Kidney (tissue), 13 donors: ENCODE measurements at regions not wholly inside any gene's neighbourhood (a gene's known extent, or its start where the extent isn't known, plus 50 kb on each side); places are given as distances from the start of the nearest gene placed in this dataset.

ENCODE experiments used
- DNase-seq, 5 donors: peaks; one replicate each; pipeline ENCODE4 v3.0.0-alpha.2; 2013 to 2020
- FAIRE-seq: peaks from 2 replicates; lab custom pipeline; 2012; peaks lifted over from hg19 to GRCh38; lab: Jason Lieb, UNC
- H3K27ac ChIP-seq, 2 donors: one replicate each; pipeline ENCODE4 v1.7.0; 2013; ENCODE audit warnings: low read depth in 2 of 2, low read length in 2 of 2, inconsistent platforms in 1 of 2
- H3K27me3 ChIP-seq: one replicate; pipeline ENCODE4 v1.7.1; 2013; ENCODE audit warnings: low read length, inconsistent platforms; ENCODE audit not compliant: control insufficient read depth, insufficient read depth
- H3K36me3 ChIP-seq, 3 donors: one replicate each; pipeline versions ENCODE4 v1.7.0 to v1.7.1; 2013; ENCODE audit warnings: low read length in 3 of 3, control low read depth in 1 of 3, inconsistent platforms in 1 of 3; ENCODE audit not compliant: insufficient read depth in 3 of 3, control insufficient read depth in 2 of 3
- H3K4me1 ChIP-seq, 3 donors: one replicate each; pipeline versions ENCODE4 v1.7.0 to v1.7.1; 2013; ENCODE audit warnings: low read length in 3 of 3, inconsistent platforms in 1 of 3, low read depth in 1 of 3; ENCODE audit not compliant: control insufficient read depth in 2 of 3, insufficient read depth in 2 of 3
- H3K4me3 ChIP-seq, 3 donors: one replicate each; pipeline versions ENCODE4 v1.7.0 to v1.8.1; 2013; ENCODE audit warnings: low read length in 3 of 3, control low read depth in 1 of 3, inconsistent platforms in 1 of 3
- H3K9ac ChIP-seq, 3 donors: one replicate each; pipeline versions ENCODE4 v1.7.0 to v1.7.1; 2013; ENCODE audit warnings: low read length in 3 of 3, control low read depth in 1 of 3, inconsistent platforms in 1 of 3
- H3K9me3 ChIP-seq, 3 donors: one replicate each; pipeline versions ENCODE4 v1.7.0 to v1.7.1; 2013; ENCODE audit warnings: low read length in 3 of 3, control low read depth in 1 of 3, inconsistent platforms in 1 of 3; ENCODE audit not compliant: control insufficient read depth in 2 of 3, insufficient read depth in 1 of 3
- intact Hi-C: fragments of 100-400 bp; cut with DNase I; formaldehyde crosslinking; loops from one replicate; pipeline ENCODE4 v1.11.1; 2022
- TF ChIP-seq, protein P1 (sequence below): IDR thresholded peaks from 3 replicates; pipeline ENCODE4 v1.5.1; 2012; ENCODE audit warnings: mild to moderate bottlenecking, moderate library complexity, borderline replicate concordance; ENCODE audit not compliant: insufficient read depth; ENCODE audit errors: extremely low read depth
- donor health status: control.
- donor health status: control.
- donor health status: control.
- donor health status: control.
- donor health status: control.
- donor health status: DM: yes; HTN: yes; CAD: no.
- donor health status: Normal renal cell carcinoma (clear cell type).

DNA sequence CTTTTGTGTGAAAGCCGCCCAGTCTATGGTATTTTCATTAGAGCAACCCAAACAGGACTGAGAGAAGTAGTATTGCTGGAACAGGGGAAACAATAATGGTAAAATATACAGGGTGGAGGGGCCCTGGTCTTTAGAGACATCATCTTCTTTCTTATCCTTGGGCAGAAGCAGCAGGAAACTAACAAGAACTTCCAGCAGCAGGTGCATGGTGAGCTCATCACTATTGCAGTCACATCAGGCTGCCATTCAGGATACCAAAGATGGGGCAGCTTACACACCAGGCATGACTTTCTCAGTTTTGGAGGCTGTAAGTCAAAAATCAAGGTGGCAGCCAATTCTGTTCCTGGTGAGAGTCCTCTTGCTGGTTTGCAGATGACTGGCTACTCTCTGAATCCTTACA is 478.3 kb upstream of the RUNX1 start:
- TF ChIP-seq, protein P1, sequence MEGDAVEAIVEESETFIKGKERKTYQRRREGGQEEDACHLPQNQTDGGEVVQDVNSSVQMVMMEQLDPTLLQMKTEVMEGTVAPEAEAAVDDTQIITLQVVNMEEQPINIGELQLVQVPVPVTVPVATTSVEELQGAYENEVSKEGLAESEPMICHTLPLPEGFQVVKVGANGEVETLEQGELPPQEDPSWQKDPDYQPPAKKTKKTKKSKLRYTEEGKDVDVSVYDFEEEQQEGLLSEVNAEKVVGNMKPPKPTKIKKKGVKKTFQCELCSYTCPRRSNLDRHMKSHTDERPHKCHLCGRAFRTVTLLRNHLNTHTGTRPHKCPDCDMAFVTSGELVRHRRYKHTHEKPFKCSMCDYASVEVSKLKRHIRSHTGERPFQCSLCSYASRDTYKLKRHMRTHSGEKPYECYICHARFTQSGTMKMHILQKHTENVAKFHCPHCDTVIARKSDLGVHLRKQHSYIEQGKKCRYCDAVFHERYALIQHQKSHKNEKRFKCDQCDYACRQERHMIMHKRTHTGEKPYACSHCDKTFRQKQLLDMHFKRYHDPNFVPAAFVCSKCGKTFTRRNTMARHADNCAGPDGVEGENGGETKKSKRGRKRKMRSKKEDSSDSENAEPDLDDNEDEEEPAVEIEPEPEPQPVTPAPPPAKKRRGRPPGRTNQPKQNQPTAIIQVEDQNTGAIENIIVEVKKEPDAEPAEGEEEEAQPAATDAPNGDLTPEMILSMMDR = no peak
- H3K36me3 ChIP-seq = no peaks in the 10 kb centered on the region
- H3K9ac ChIP-seq = no peak overlapping the region
- no peaks in the 10 kb centered on the region for H3K27me3 ChIP-seq
- DNase-seq (no peak), FAIRE-seq (no peak)
- H3K4me1 ChIP-seq = peaks cover 0 to 8% (median 3%) of the 10 kb centered on the region in 3 donors
- H3K4me3 ChIP-seq = no peak overlapping the region
- H3K9me3 ChIP-seq = no peaks in the 10 kb centered on the region
- no peak overlapping the region for H3K27ac ChIP-seq
- intact Hi-C loops = no loop called here

DNA sequence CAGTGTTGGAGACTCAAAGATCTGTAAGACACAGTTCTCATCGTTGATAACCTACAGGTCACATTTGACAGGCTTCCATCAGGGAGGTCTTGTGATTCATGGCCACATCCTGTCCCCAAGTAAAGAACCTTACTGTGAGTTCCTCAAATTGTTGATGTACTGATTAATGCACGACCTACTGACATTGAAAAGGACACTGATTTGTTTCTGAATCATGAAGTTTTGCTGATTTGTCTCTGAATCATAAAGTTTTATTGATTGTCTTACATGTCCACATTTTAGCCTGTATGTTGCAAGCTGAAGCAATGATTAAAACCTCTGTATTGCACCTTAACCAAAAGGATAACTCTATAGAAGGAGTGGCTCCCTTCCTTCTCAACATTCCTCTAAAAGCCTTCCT is 476.3 kb upstream of the RUNX1 start:
- intact Hi-C loops = no loop called here
- H3K9me3 ChIP-seq = no peaks in the 10 kb centered on the region
- no peak overlapping the region for H3K27ac ChIP-seq
- TF ChIP-seq, protein P1 = no peak
- H3K36me3 ChIP-seq = no peaks in the 10 kb centered on the region
- H3K4me3 ChIP-seq = no peak overlapping the region
- DNase-seq (no peak), FAIRE-seq (no peak)
- peaks cover 0 to 8% (median 3%) of the 10 kb centered on the region in 3 donors for H3K4me1 ChIP-seq
- no peaks in the 10 kb centered on the region for H3K27me3 ChIP-seq
- no peak overlapping the region for H3K9ac ChIP-seq

GRCh38 chr21:35521852-35522505 is 472.9 kb upstream of the RUNX1 start:
- H3K9ac ChIP-seq = no peak overlapping the region
- DNase-seq (no peak), FAIRE-seq (no peak)
- no peaks in the 10 kb centered on the region for H3K9me3 ChIP-seq
- H3K36me3 ChIP-seq = no peaks in the 10 kb centered on the region
- H3K27ac ChIP-seq = no peak overlapping the region
- H3K27me3 ChIP-seq = no peaks in the 10 kb centered on the region
- TF ChIP-seq, protein P1 = no peak
- H3K4me3 ChIP-seq = no peak overlapping the region
- intact Hi-C loops = no loop called here
- no peaks in the 10 kb centered on the region for H3K4me1 ChIP-seq

DNA sequence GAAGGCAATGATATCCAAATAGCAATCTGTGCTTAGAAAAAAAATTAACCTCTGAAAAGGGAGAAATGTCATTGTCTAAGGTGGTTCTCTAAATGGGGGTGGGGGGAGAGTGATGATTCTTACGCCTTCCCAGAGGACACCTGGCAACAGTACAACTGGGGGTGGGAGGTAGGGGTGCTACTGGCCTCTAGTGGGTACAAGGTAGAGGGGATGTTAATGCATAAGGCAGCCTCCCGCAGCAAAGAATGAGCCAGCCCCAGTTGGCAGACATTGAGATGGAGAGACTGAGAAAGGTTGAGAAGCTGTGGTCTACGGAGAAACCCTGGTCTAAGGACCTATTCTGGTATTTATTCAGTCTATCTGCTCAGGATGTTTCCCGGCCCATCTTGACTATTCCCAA is 472.2 kb upstream of the RUNX1 start:
- DNase-seq = no peak
- TF ChIP-seq, protein P1 = no peak
- Histone ChIP-seq H3K9me3 (no peaks in the 10 kb centered on the region), H3K27ac (no peak overlapping the region), H3K9ac (no peak overlapping the region), H3K4me3 (no peak overlapping the region), H3K27me3 (no peaks in the 10 kb centered on the region), H3K4me1 (no peaks in the 10 kb centered on the region), H3K36me3 (no peaks in the 10 kb centered on the region)
- no peak for FAIRE-seq
- intact Hi-C loops = no loop called here
